DOHH2 (cell line): ENCODE measurements at regions not wholly inside any gene's neighbourhood (a gene's known extent, or its start where the extent isn't known, plus 50 kb on each side); places are given as distances from the start of the nearest gene placed in this dataset.

Source experiments
- CTCF ChIP-seq: fragments of 200-600 bp; sonication (generic); IDR thresholded peaks from one replicate; pipeline ENCODE4 v1.5.1; 2014; ENCODE audit warnings: antibody characterized with exemption, mild to moderate bottlenecking, low read depth, low read length; ENCODE audit not compliant: poor library complexity, severe bottlenecking
- EZH2phosphoT487 ChIP-seq: fragments of 200-600 bp; sonication (generic); IDR thresholded peaks from 2 replicates; pipeline ENCODE4 v1.6.1; 2017; ENCODE audit warnings: borderline replicate concordance, mild to moderate bottlenecking, antibody characterized with exemption, low read length, moderate library complexity, mixed read lengths

- TF ChIP-seq CTCF (no peak), EZH2phosphoT487 (no peak)
These were observed 364.8 kb upstream of the TNC start for GRCh38 chr9:115482747-115483146.
